ENCODE measurements at regions not wholly inside any gene's neighbourhood (a gene's known extent, or its start where the extent isn't known, plus 50 kb on each side); places are given as distances from the start of the nearest gene placed in this dataset.
"Not testable (repeated sequence)": the region's sequence is repeated elsewhere in the genome, so short reads cannot be mapped to it uniquely, and the experiment has no call there.

GRCh38 chr16:86072328-86073102 lies 173.6 kb downstream of the IRF8 start:
- DNase-seq (ENCODE audit: extremely low read depth in 1 of 2, low read depth in 1 of 2), result no peak

GRCh38 chr16:86073103-86073625 lies 174.2 kb downstream of the IRF8 start:
- DNase-seq (ENCODE audit: extremely low read depth in 1 of 2, low read depth in 1 of 2), result no peak

- DNase-seq (ENCODE audit: extremely low read depth in 1 of 2, low read depth in 1 of 2), result no peak
Measured at GRCh38 chr16:86073763-86074493, 175.0 kb downstream of the IRF8 start.

GRCh38 chr16:86074651-86075487 lies 175.9 kb downstream of the IRF8 start:
- DNase-seq (ENCODE audit: extremely low read depth in 1 of 2, low read depth in 1 of 2), result no peak

DNA sequence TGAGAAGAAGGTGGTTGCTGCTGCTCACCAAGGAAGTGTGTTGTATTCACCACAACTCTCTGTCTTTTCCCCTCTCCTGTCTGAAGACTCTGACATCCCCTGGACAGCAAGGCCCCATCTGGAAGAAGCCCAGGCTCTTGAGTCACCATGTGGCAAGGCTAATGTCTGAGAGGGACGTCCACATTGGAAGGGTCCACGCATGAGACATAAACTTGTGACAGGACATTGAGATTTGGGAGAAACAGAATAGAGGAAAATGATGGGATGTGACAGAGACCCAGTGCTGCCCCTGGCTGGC lies 176.5 kb downstream of the IRF8 start:
- no peak for DNase-seq (ENCODE audit: extremely low read depth in 1 of 2, low read depth in 1 of 2)

- DNase-seq (ENCODE audit: extremely low read depth in 1 of 2, low read depth in 1 of 2), result no peak
Measured at GRCh38 chr16:86075839-86076440, 177.0 kb downstream of the IRF8 start.

DNA sequence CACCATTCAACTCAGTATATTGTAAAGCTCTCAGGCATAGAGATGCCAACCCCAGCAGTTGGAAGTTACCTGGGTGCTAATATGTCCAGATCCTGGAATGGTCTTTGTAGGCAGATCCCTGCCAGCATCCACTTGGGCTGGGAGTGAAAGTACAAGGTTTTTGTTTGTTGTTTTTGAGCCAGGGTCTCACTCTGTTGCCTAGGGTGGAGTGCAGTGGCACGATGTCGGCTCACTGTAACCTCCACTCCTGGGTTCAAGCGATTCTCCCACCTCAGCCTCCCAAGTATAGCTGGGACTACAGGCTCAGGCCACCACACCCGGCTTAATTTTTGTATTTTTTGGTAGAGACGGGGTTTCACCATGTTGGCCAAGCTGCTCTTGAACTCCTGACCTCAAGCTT lies 177.6 kb downstream of the IRF8 start:
- no peak for DNase-seq (ENCODE audit: extremely low read depth in 1 of 2, low read depth in 1 of 2)

DNA sequence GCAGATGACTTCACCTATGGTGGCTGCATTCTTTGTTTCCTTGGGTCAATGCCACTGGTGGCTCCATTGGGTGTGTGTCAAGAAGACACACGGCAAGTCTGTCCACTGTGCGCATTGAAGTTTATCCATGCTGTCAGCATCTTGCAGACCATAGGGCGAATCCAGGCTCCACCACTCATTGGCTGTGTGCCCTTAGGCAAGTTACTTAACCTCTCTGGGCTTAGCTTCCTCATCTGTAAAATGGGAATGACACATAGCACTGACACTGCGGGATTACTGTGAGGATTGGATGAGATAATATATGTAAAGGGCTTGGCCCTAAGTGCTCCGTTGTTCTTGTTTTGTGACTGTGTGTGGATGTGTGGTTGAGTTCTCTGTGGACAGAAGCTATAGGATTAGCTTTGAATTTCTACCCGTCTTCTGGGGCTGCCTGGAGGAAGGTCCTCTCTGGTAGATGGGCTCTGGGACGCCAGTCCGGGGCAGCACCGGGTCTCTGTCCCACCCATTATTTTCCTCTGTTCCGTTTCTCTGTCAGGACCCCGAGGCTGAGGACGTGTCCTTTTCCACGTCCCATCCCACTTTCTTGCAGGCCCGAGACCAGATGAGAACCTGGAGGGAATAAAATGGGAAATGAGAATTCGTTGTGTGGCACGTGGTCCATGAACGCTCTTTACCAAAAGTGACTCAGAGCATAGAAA lies 178.4 kb downstream of the IRF8 start:
- DNase-seq (ENCODE audit: extremely low read depth in 1 of 2, low read depth in 1 of 2), result no peak

- DNase-seq (ENCODE audit: extremely low read depth in 1 of 2, low read depth in 1 of 2), result no peak
Measured at GRCh38 chr16:86078121-86078600, 179.2 kb downstream of the IRF8 start.

- DNase-seq (ENCODE audit: extremely low read depth in 1 of 2, low read depth in 1 of 2), result not testable (repeated sequence)
Measured at GRCh38 chr16:86078711-86079110, 179.7 kb downstream of the IRF8 start.

DNA sequence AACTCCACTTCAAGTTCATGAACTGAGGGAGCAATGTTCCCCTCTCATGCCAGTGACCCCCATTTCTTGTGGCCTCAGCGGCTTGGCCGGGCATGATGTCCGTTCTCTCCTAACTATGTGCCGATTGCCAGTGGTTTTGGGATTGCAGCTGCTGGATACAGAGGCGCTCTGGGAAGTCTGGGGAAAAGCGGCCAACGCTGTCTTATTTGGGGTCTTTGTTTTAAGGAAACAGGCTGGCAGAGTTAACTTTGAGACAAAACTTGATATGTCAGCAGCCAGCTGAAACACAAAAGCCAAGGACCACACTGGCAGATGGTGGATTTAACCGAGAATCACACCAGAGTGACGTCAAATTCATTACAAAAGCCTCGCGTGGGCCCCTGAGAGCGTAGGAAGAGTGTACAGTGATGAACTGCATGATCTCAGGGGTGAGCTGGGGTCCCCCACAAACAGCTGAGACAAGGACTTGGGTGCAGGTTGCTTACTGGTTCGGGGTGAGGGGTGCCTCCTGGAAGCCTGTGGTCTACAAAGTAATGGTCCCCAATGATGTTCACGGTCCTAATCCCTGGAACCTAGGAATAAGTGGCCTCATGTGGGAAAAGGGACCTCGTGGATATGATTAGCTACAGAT lies 180.4 kb downstream of the IRF8 start:
- no peak for DNase-seq (ENCODE audit: extremely low read depth in 1 of 2, low read depth in 1 of 2)

DNA sequence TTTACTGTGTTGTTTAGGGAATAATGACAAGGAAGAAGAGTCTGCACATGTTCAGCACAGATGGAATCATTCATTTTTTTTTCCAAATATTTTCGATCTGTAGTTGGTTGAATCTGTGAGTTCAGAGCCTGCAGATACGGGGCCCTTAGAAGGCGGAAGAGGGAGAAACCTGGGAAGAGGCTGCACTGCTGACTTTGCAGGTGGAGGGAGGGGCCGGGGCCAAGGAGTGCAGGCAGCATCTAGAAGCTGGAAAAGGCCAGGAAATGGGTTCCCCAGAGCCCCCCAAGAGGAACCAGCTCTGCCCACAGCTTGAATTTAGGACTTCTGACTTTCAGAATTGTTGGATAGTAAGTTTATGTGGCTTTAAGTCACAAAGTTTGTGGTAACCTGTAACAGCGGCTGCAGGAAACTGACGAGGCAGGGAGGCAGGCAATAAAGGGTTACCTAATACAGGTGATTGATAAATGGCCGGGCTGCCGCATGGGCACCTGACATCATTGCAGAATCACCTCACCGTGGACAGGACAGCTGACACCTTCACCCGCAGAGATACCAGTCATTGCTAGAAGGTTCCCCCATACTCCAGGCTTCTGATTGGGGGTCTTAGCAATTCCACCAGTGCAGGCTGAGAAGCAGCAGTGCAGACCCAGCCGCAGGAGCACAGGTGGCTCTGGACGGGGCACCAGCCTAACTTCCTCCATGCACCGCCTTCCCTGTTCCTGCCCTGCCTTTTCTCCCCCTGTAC lies 181.3 kb downstream of the IRF8 start:
- DNase-seq (ENCODE audit: extremely low read depth in 1 of 2, low read depth in 1 of 2), result no peak

- no peak for DNase-seq (ENCODE audit: extremely low read depth in 1 of 2, low read depth in 1 of 2)
Measured at GRCh38 chr16:86080982-86081381, 182.0 kb downstream of the IRF8 start.

DNA sequence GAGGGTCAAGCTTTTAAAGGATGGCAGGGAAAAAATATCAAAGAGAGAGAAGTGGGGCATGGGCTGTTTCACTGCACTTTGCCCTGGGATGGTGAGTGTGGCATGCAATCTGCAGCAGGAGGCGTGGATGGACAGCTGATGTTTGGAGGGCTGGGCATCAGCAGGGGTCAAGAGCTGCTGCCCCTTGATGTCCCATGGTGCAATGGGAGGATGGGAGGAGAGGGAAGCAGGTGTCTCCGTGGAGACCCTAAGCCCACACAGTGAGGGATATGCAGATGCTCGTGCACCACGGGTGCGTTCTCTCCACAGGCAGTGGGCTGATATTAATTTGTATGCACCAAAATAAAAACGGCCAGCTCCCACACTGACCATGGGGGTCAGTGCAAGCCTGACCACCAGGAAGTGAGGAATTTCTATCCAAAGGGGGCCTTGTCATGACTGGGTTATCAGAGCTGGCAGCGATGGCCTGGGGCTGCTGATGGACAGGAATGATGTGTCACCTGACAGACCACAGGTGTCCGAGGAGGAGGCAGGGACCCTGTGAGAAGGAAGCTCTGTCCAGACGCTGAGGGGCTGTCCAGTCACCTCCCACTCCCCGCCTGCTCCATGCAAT lies 183.6 kb downstream of the IRF8 start:
- no peak for DNase-seq (ENCODE audit: extremely low read depth in 1 of 2, low read depth in 1 of 2)

GRCh38 chr16:86083382-86084002 lies 184.5 kb downstream of the IRF8 start:
- DNase-seq (ENCODE audit: extremely low read depth in 1 of 2, low read depth in 1 of 2), result no peak

DNA sequence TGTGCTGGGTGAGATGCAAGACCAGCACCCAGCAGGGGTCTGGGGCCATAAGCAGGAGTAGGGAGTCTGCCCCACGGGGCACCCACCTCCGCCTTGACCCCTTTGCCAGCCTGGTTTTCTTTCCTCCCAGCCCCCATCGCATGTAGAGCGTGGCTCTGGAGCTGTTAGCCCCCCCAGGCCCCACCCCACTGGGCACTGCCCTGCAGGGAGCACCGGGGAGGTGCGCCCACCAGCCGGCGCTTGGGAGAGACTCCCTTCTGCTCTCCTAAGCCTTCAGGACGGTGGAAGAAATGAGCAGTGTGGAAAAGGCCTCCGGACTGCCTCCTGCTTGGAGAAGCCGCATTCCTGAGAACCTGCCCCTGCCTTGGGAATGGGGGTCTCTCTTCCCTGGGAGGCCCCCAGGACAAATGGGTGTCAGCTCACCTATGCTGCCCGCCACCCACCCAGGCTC lies 186.2 kb downstream of the IRF8 start:
- no peak for DNase-seq (ENCODE audit: extremely low read depth in 1 of 2, low read depth in 1 of 2)

- DNase-seq (ENCODE audit: extremely low read depth in 1 of 2, low read depth in 1 of 2), result no peak
Measured at GRCh38 chr16:86085795-86086194, 186.8 kb downstream of the IRF8 start.

DNA sequence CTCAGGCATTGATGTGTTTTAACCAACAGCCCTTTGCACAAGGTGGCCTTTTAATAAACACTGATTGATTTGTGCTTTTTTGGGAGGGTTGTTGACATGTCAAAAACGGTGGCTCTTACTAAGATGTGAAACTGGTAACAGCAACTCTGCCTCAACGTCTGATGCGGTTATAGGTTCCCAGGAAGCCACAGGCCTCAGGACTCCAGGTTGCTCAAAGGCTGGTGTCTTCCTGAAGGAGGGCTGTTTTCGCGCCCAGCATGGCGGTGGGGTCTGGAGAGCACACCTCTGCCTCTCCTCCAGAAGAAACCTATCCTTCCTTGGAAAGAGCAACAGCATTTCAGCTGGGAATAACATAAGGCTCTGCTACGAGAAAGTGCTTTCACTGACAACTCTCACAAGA lies 187.5 kb downstream of the IRF8 start:
- no peak for DNase-seq (ENCODE audit: extremely low read depth in 1 of 2, low read depth in 1 of 2)
